ENCODE measurements at regions not wholly inside any gene's neighbourhood (a gene's known extent, or its start where the extent isn't known, plus 50 kb on each side); places are given as distances from the start of the nearest gene placed in this dataset.

DNA sequence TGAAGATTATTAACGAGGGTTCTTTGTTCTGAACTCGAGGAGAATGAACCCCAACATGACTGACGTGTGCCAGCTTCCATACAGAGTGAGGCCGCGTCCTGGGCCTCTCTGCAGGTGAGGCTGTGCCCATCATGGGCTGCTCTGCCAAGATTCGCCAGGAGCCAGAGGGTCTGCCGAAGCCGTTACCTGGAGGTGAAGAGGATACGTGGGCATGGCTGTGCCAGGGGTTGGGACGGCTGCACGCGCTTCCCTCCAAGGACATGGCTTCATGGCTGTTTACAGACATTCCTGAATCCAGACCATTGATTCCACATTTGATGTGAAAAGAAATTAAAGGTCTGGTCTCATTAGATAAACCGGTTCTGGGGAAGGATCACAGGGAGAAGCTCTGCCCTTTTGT is 211.4 kb upstream of the SALL3 start:
- FAIRE-seq (no peak), DNase-seq (ENCODE audit: low read depth, low spot score) (no peak)
- dilution Hi-C loops (cut with MboI; ENCODE audit: extremely low pct_ligation_motif_present, low sequenced_read_pairs), result no loop called here
- Histone ChIP-seq H3K36me3 (ENCODE audit: control insufficient read depth in 2 of 2, extremely low read depth in 1 of 2, insufficient read depth in 2 of 2, low read length in 2 of 2) (no peaks in the 10 kb centered on the region), H3K9me1 (ENCODE audit: control insufficient read depth, extremely low read depth, insufficient read depth, low read length) (no peaks in the 10 kb centered on the region), H3K27ac (ENCODE audit: control insufficient read depth, insufficient read depth, low read length) (no peak overlapping the region), H3K9ac (ENCODE audit: control insufficient read depth, extremely low read depth, insufficient read depth, low read length) (no peak overlapping the region), H3K27me3 (ENCODE audit: control insufficient read depth, extremely low read depth, insufficient read depth, low read length) (no peaks in the 10 kb centered on the region), H4K20me1 (ENCODE audit: control insufficient read depth, extremely low read depth, insufficient read depth, low read length) (no peaks in the 10 kb centered on the region), H3K79me2 (ENCODE audit: control insufficient read depth, insufficient read depth, low read length) (no peaks in the 10 kb centered on the region), H3K4me1 (ENCODE audit: control insufficient read depth, extremely low read depth, insufficient read depth, low read length) (no peaks in the 10 kb centered on the region), H3K4me3 (ENCODE audit: control insufficient read depth in 2 of 3, extremely low read depth in 1 of 3, insufficient read depth in 2 of 3, low read depth in 1 of 3, low read length in 3 of 3) (no peak overlapping the region), H2AFZ (ENCODE audit: control insufficient read depth, low read length) (no peak overlapping the region), H3K4me2 (ENCODE audit: control insufficient read depth, extremely low read depth, insufficient read depth, low read depth, low read length) (no peak overlapping the region), H3K9me3 (ENCODE audit: control insufficient read depth, low read depth, low read length) (peaks cover 21% of the 10 kb centered on the region)
- TF ChIP-seq EZH2 (IDR thresholded peaks at IDR 0.05; ENCODE audit: low read length), result no peak
- TF ChIP-seq, protein P1, sequence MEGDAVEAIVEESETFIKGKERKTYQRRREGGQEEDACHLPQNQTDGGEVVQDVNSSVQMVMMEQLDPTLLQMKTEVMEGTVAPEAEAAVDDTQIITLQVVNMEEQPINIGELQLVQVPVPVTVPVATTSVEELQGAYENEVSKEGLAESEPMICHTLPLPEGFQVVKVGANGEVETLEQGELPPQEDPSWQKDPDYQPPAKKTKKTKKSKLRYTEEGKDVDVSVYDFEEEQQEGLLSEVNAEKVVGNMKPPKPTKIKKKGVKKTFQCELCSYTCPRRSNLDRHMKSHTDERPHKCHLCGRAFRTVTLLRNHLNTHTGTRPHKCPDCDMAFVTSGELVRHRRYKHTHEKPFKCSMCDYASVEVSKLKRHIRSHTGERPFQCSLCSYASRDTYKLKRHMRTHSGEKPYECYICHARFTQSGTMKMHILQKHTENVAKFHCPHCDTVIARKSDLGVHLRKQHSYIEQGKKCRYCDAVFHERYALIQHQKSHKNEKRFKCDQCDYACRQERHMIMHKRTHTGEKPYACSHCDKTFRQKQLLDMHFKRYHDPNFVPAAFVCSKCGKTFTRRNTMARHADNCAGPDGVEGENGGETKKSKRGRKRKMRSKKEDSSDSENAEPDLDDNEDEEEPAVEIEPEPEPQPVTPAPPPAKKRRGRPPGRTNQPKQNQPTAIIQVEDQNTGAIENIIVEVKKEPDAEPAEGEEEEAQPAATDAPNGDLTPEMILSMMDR (optimal IDR thresholded peaks at IDR 0.05 in 1 of 3, IDR thresholded peaks at IDR 0.05 in 1 of 3, conservative IDR thresholded peaks at IDR 0.05 in 1 of 3; ENCODE audit: extremely low read depth in 1 of 3, insufficient read depth in 2 of 3, low read length in 3 of 3), result no peak

DNA sequence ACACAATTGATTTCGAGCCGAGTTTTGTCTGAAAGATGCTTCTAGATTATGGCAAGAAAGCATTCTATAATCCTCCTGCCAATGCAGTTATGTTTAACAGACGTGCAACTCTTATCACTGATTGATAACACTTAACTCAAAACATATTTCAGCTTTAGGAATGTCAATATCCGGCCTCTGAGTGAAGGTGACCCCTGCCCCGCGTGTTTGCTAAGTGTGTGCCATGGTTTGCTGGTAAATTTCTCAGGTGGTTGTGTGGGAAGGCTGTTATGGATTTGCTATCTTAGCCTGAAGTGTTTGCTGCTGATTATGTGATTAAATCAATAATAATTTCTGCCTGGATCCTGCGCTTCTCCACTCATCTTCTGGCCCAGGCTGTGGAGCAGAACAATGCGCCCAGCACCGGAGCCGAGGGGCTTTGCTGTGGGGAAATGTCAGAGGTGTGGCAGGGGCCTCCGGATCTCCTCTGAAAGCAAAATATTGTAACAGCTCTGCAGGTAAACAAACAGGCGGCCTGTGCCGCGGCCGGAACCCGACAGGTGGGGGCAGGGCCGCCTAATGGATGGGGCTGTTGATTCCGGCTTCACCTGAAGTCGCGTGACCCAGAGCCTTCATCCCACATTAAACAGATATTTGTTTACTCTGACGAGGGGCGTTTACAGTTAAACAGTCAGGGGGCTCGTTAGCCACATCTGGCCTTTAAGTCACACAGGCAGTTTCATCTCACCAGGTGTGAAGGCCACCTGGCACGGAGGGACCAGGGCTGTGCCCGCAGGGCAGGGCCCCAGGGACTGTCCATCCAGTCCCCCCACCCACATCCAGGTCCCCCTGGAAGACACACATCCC is 210.7 kb upstream of the SALL3 start:
- dilution Hi-C loops (cut with MboI; ENCODE audit: extremely low pct_ligation_motif_present, low sequenced_read_pairs), result no loop called here
- Histone ChIP-seq H3K27me3 (ENCODE audit: control insufficient read depth, extremely low read depth, insufficient read depth, low read length) (no peaks in the 10 kb centered on the region), H3K4me3 (ENCODE audit: control insufficient read depth in 2 of 3, extremely low read depth in 1 of 3, insufficient read depth in 2 of 3, low read depth in 1 of 3, low read length in 3 of 3) (no peak overlapping the region)

More for the DNA sequence above, 210.7 kb upstream of the SALL3 start:
- FAIRE-seq (no peak), DNase-seq (ENCODE audit: low read depth, low spot score) (no peak)
- TF ChIP-seq, protein P1 (optimal IDR thresholded peaks at IDR 0.05 in 1 of 3, IDR thresholded peaks at IDR 0.05 in 1 of 3, conservative IDR thresholded peaks at IDR 0.05 in 1 of 3; ENCODE audit: extremely low read depth in 1 of 3, insufficient read depth in 2 of 3, low read length in 3 of 3), result no peak
- no peak for TF ChIP-seq EZH2 (IDR thresholded peaks at IDR 0.05; ENCODE audit: low read length)
- H3K4me1 ChIP-seq (ENCODE audit: control insufficient read depth, extremely low read depth, insufficient read depth, low read length), result no peaks in the 10 kb centered on the region
- H3K9me3 ChIP-seq (ENCODE audit: control insufficient read depth, low read depth, low read length), result peaks cover 21% of the 10 kb centered on the region
- no peak overlapping the region for H3K27ac ChIP-seq (ENCODE audit: control insufficient read depth, insufficient read depth, low read length)
- no peak overlapping the region for H2AFZ ChIP-seq (ENCODE audit: control insufficient read depth, low read length)
- H3K4me2 ChIP-seq (ENCODE audit: control insufficient read depth, extremely low read depth, insufficient read depth, low read depth, low read length), result no peak overlapping the region
- no peak overlapping the region for H3K9ac ChIP-seq (ENCODE audit: control insufficient read depth, extremely low read depth, insufficient read depth, low read length)
- H3K36me3 ChIP-seq (ENCODE audit: control insufficient read depth in 2 of 2, extremely low read depth in 1 of 2, insufficient read depth in 2 of 2, low read length in 2 of 2), result no peaks in the 10 kb centered on the region
- no peaks in the 10 kb centered on the region for H3K9me1 ChIP-seq (ENCODE audit: control insufficient read depth, extremely low read depth, insufficient read depth, low read length)
- H3K79me2 ChIP-seq (ENCODE audit: control insufficient read depth, insufficient read depth, low read length), result no peaks in the 10 kb centered on the region
- no peaks in the 10 kb centered on the region for H4K20me1 ChIP-seq (ENCODE audit: control insufficient read depth, extremely low read depth, insufficient read depth, low read length)

All from keratinocyte (primary cell).